OCI-LY3 (cell line): ENCODE measurements at regions not wholly inside any gene's neighbourhood (a gene's known extent, or its start where the extent isn't known, plus 50 kb on each side); places are given as distances from the start of the nearest gene placed in this dataset.

Experiments used
- CTCF ChIP-seq: fragments of 200-600, 300-600 bp; sonication (generic); IDR thresholded peaks from 2 replicates; pipeline ENCODE4 v1.5.1; 2014; ENCODE audit warnings: antibody characterized with exemption, low read length, low read depth
- EZH2phosphoT487 ChIP-seq: fragments of 200-600 bp; shearing (Covaris generic); IDR thresholded peaks from 2 replicates; pipeline ENCODE4 v1.6.1; 2018; ENCODE audit warnings: antibody characterized with exemption, mixed run types, low read depth

- TF ChIP-seq CTCF (no peak), EZH2phosphoT487 (no peak)
Measured at GRCh38 chr22:48642550-48642949, 1185.1 kb downstream of the BRD1 start.
